NB4 (cell line): ENCODE measurements at regions not wholly inside any gene's neighbourhood (a gene's known extent, or its start where the extent isn't known, plus 50 kb on each side); places are given as distances from the start of the nearest gene placed in this dataset.

Source experiments
- DNase-seq: peaks from one replicate; pipeline ENCODE4 v3.0.0; 2010; ENCODE audit warnings: low read depth
- H3K4me3 ChIP-seq: one replicate; pipeline ENCODE4 v1.5.1; 2011; ENCODE audit warnings: mild to moderate bottlenecking, low read depth, low read length, moderate library complexity
- MYC ChIP-seq: IDR thresholded peaks from 2 replicates; pipeline ENCODE4 v1.6.1; 2011; ENCODE audit warnings: low read depth, low read length
- POLR2A ChIP-seq: IDR thresholded peaks from 2 replicates; pipeline ENCODE4 v1.6.1; 2011; ENCODE audit warnings: mild to moderate bottlenecking; ENCODE audit not compliant: insufficient read length; ENCODE audit errors: extremely low read depth
- TF ChIP-seq, protein P1 (sequence below): IDR thresholded peaks from one replicate; pipeline ENCODE4 v1.5.1; 2012; ENCODE audit warnings: low read depth, low read length
- TF ChIP-seq, protein P2 (sequence below): IDR thresholded peaks from 2 replicates; pipeline ENCODE4 v1.6.1; 2011; ENCODE audit warnings: low read depth, low read length

- TF ChIP-seq, protein P1, sequence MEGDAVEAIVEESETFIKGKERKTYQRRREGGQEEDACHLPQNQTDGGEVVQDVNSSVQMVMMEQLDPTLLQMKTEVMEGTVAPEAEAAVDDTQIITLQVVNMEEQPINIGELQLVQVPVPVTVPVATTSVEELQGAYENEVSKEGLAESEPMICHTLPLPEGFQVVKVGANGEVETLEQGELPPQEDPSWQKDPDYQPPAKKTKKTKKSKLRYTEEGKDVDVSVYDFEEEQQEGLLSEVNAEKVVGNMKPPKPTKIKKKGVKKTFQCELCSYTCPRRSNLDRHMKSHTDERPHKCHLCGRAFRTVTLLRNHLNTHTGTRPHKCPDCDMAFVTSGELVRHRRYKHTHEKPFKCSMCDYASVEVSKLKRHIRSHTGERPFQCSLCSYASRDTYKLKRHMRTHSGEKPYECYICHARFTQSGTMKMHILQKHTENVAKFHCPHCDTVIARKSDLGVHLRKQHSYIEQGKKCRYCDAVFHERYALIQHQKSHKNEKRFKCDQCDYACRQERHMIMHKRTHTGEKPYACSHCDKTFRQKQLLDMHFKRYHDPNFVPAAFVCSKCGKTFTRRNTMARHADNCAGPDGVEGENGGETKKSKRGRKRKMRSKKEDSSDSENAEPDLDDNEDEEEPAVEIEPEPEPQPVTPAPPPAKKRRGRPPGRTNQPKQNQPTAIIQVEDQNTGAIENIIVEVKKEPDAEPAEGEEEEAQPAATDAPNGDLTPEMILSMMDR: no peak
- TF ChIP-seq POLR2A (no peak), MYC (no peak)
- TF ChIP-seq, protein P2, sequence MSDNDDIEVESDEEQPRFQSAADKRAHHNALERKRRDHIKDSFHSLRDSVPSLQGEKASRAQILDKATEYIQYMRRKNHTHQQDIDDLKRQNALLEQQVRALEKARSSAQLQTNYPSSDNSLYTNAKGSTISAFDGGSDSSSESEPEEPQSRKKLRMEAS: no peak
These were observed 50.0 kb upstream of the ITGA4 start for GRCh38 chr2:181407171-181407570.

More at GRCh38 chr2:181407171-181407570, 50.0 kb upstream of the ITGA4 start:
- H3K4me3 ChIP-seq: no peak overlapping the region
- peak; percentile 67 for DNase-seq
